ENCODE measurements at regions not wholly inside any gene's neighbourhood (a gene's known extent, or its start where the extent isn't known, plus 50 kb on each side); places are given as distances from the start of the nearest gene placed in this dataset.

DNA sequence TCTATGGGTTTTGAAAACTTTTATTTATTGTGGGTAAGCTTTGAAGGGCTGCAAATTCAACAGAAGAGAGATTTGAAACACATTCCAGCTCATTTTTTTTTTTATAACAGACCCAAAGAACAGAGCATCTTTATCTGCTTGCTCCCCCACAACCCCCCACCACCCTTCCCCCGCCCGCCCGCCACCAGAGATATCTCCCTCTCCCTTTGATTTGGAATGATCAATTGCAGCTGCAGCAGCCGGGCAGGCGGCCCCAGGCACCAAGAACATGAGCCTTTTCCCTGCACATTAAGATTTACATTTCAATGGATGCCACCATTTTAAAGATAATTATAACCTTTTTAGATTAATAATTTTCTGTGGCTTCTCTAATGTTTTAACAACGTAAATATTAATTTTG lies 510.9 kb downstream of the ZNF608 start:
- no peak for TF ChIP-seq POU5F1 (IDR thresholded peaks at IDR 0.05; ENCODE audit: low read depth, low read length)
- TF ChIP-seq KDM5A (IDR thresholded peaks at IDR 0.05; ENCODE audit: low read length) = no peak
- TF ChIP-seq TEAD4 (IDR thresholded peaks at IDR 0.05; ENCODE audit: low read depth, low read length) = no peak
- TF ChIP-seq KDM1A (IDR thresholded peaks at IDR 0.05; ENCODE audit: borderline replicate concordance, low read length) = no peak
- TF ChIP-seq MAFK (IDR thresholded peaks at IDR 0.05; ENCODE audit: low read depth, low read length) = no peak
- no peak for TF ChIP-seq KDM4A (IDR thresholded peaks at IDR 0.05; ENCODE audit: low read depth, low read length, severe bottlenecking)
- no peak for TF ChIP-seq POLR2AphosphoS5 (IDR thresholded peaks at IDR 0.05; ENCODE audit: low read depth, low read length)
- Histone ChIP-seq H2BK15ac (ENCODE audit: low read length) (no peak overlapping the region), H4K8ac (ENCODE audit: extremely low read depth, insufficient read depth, low read length) (no peak overlapping the region), H3K4me2 (ENCODE audit: insufficient read depth in 1 of 2, low read depth in 2 of 2, low read length in 2 of 2) (peak overlapping the region in 1 of 2 experiments; percentile 5; a peak in 1 of 4 replicates), H3K27me3 (replicated peaks in 1 of 4; ENCODE audit: control insufficient read depth in 3 of 4, extremely low read depth in 1 of 4, insufficient read depth in 3 of 4, low read length in 3 of 4) (no peaks in the 10 kb centered on the region), H2BK20ac (ENCODE audit: low read length) (no peak overlapping the region), H3K9ac (replicated peaks in 1 of 4; ENCODE audit: extremely low read depth in 1 of 4, low read depth in 3 of 4, low read length in 3 of 4) (no peak overlapping the region), H3K14ac (ENCODE audit: insufficient read length) (no peak overlapping the region), H2AFZ (ENCODE audit: low read length) (no peak overlapping the region), H2BK120ac (replicated peaks; ENCODE audit: low read depth, low read length) (no peak overlapping the region), H3K4me3 (ENCODE audit: extremely low read depth in 1 of 4, insufficient read depth in 2 of 4, low read depth in 3 of 4, low read length in 4 of 4) (no peak overlapping the region; a peak in 1 of 8 replicates), H3K18ac (ENCODE audit: extremely low read depth, low read length) (no peak overlapping the region), H3K23me2 (ENCODE audit: low read depth, low read length) (no peaks in the 10 kb centered on the region), H3K56ac (replicated peaks; ENCODE audit: insufficient read length, low read depth, low read length) (no peak overlapping the region), H3K79me1 (ENCODE audit: low read depth, low read length) (no peaks in the 10 kb centered on the region), H4K20me1 (replicated peaks in 1 of 2; ENCODE audit: control insufficient read depth in 1 of 2, insufficient read depth in 2 of 2, low read length in 2 of 2) (no peaks in the 10 kb centered on the region), H3K36me3 (ENCODE audit: control insufficient read depth in 2 of 4, insufficient read depth in 4 of 4, low read length in 3 of 4) (no peaks in the 10 kb centered on the region), H3K27ac (ENCODE audit: low read depth, low read length) (no peak overlapping the region), H3K4ac (replicated peaks; ENCODE audit: insufficient read length, low read depth, low read length) (no peak overlapping the region), H3K23ac (ENCODE audit: insufficient read length) (no peak overlapping the region), H3K79me2 (ENCODE audit: control insufficient read depth in 1 of 2, insufficient read depth in 2 of 2, low read length in 2 of 2) (no peaks in the 10 kb centered on the region), H3K9me3 (ENCODE audit: insufficient read depth in 2 of 2, low read depth in 1 of 2, low read length in 1 of 2) (0 out of 4 replicates have a peak, but pooled peaks cover 4 to 5% of the 10 kb centered on the region in 2 experiments), H4K5ac (ENCODE audit: insufficient read length, low read depth, low read length) (peak overlapping the region; percentile 37), H2AK5ac (ENCODE audit: low read depth, low read length) (no peak overlapping the region), H2BK12ac (ENCODE audit: low read depth, low read length) (no peak overlapping the region), H3K4me1 (replicated peaks in 1 of 4; ENCODE audit: control insufficient read depth in 3 of 4, insufficient read depth in 4 of 4, low read length in 3 of 4) (peaks cover 3 to 26% (median 14%) of the 10 kb centered on the region in 4 experiments; a peak in 4 of 7 replicates), H4K91ac (replicated peaks; ENCODE audit: insufficient read length, low read length) (no peak overlapping the region), H2BK5ac (ENCODE audit: low read depth, low read length) (peak overlapping the region; percentile 86; the same call in 1 of the 2 replicates)
- ChIA-PET CTCF (ENCODE audit: partially characterized antibody) (no interaction called here), POLR2A (ENCODE audit: partially characterized antibody) (no interaction called here)
- FAIRE-seq = no peak
- 20% methylated on average over 6 of the region's 6 CpGs; no CpG with 5 or more reads in 1 of the 2 experiments for WGBS, 2 experiments (ENCODE audit: extremely low coverage in 1 of 2, insufficient coverage in 1 of 2, insufficient read length in 1 of 2, insufficient replicate concordance in 2 of 2, low coverage in 1 of 2, low lambda C conversion rate in 2 of 2, missing lambda C conversion rate in 1 of 2)
- no peak for DNase-seq (ENCODE audit: low read depth in 1 of 2, low spot score in 2 of 2)

Measured in H1 (cell line).